ENCODE measurements at regions not wholly inside any gene's neighbourhood (a gene's known extent, or its start where the extent isn't known, plus 50 kb on each side); places are given as distances from the start of the nearest gene placed in this dataset.
"Not testable (repeated sequence)": the region's sequence is repeated elsewhere in the genome, so short reads cannot be mapped to it uniquely, and the experiment has no call there.

GRCh38 chr4:22601638-22602037 is 85.8 kb upstream of the ADGRA3 start:
- H2BK12ac ChIP-seq (ENCODE audit: low read length); H3K9me3 ChIP-seq (ENCODE audit: insufficient read depth, low read depth, low read length); H2BK120ac ChIP-seq (ENCODE audit: insufficient read depth, low read length, poor library complexity); H3K14ac ChIP-seq (ENCODE audit: low read length); H3K4ac ChIP-seq (ENCODE audit: low read depth, low read length); H3K23ac ChIP-seq (ENCODE audit: low read length); H3K27ac ChIP-seq (ENCODE audit: low read depth, low read length); DNase-seq; H4K8ac ChIP-seq (ENCODE audit: low read depth, low read length); H3K79me2 ChIP-seq (ENCODE audit: control insufficient read depth, insufficient read depth, low read length, poor library complexity); H3K4me3 ChIP-seq (ENCODE audit: low read depth, low read length); H2AFZ ChIP-seq (ENCODE audit: insufficient read depth, low read length, poor library complexity); H4K91ac ChIP-seq (ENCODE audit: low read depth, low read length); H4K12ac ChIP-seq (ENCODE audit: low read depth, low read length); H3K27me3 ChIP-seq (ENCODE audit: insufficient read depth, low read length); H3K4me2 ChIP-seq (ENCODE audit: low read length); H2BK5ac ChIP-seq (ENCODE audit: low read depth, low read length, poor library complexity); H2AK5ac ChIP-seq (ENCODE audit: low read length); H3K18ac ChIP-seq (ENCODE audit: low read length); H3K79me1 ChIP-seq (ENCODE audit: low read length); H3K9ac ChIP-seq (ENCODE audit: low read length); H3K36me3 ChIP-seq (ENCODE audit: control insufficient read depth in 1 of 2, insufficient read depth in 2 of 2, low read length in 2 of 2); H3K4me1 ChIP-seq (ENCODE audit: control insufficient read depth in 1 of 2, insufficient read depth in 2 of 2, low read length in 2 of 2): not testable (repeated sequence)
- no CpG with 5 or more reads among the region's 6 CpGs for WGBS (ENCODE audit: extremely low coverage, insufficient coverage, insufficient read length)

- H3K27ac ChIP-seq (ENCODE audit: low read depth, low read length): no peak overlapping the region
- no peaks in the 10 kb centered on the region for H3K27me3 ChIP-seq (ENCODE audit: insufficient read depth, low read length)
- H3K18ac ChIP-seq (ENCODE audit: low read length): no peak overlapping the region
- H3K4me1 ChIP-seq (ENCODE audit: control insufficient read depth in 1 of 2, insufficient read depth in 2 of 2, low read length in 2 of 2): no peaks in the 10 kb centered on the region
- H4K12ac ChIP-seq (ENCODE audit: low read depth, low read length): no peak overlapping the region
- H2AFZ ChIP-seq (ENCODE audit: insufficient read depth, low read length, poor library complexity): no peak overlapping the region
- H2BK5ac ChIP-seq (ENCODE audit: low read depth, low read length, poor library complexity): no peak overlapping the region
- H3K36me3 ChIP-seq (ENCODE audit: control insufficient read depth in 1 of 2, insufficient read depth in 2 of 2, low read length in 2 of 2): no peaks in the 10 kb centered on the region
- H2BK12ac ChIP-seq (ENCODE audit: low read length): no peak overlapping the region
- H3K79me1 ChIP-seq (ENCODE audit: low read length): no peaks in the 10 kb centered on the region
- H2BK120ac ChIP-seq (ENCODE audit: insufficient read depth, low read length, poor library complexity): no peak overlapping the region
- no peak overlapping the region for H3K14ac ChIP-seq (ENCODE audit: low read length)
- no peak overlapping the region for H4K91ac ChIP-seq (ENCODE audit: low read depth, low read length)
- H3K4me3 ChIP-seq (ENCODE audit: low read depth, low read length): no peak overlapping the region
- no peak overlapping the region for H3K9ac ChIP-seq (ENCODE audit: low read length)
- no peak overlapping the region for H3K4ac ChIP-seq (ENCODE audit: low read depth, low read length)
- H3K23ac ChIP-seq (ENCODE audit: low read length): no peak overlapping the region
- WGBS (ENCODE audit: extremely low coverage, insufficient coverage, insufficient read length): no CpG with 5 or more reads among the region's 3 CpGs
- no peak overlapping the region for H2AK5ac ChIP-seq (ENCODE audit: low read length)
- DNase-seq: peak in 1 of 2 donors; percentile 37
- H3K79me2 ChIP-seq (ENCODE audit: control insufficient read depth, insufficient read depth, low read length, poor library complexity): no peaks in the 10 kb centered on the region
- no peak overlapping the region for H3K4me2 ChIP-seq (ENCODE audit: low read length)
- H3K9me3 ChIP-seq (ENCODE audit: insufficient read depth, low read depth, low read length): no peaks in the 10 kb centered on the region
- no peak overlapping the region for H4K8ac ChIP-seq (ENCODE audit: low read depth, low read length)
Observed at GRCh38 chr4:22607382-22607781, 85.4 kb upstream of the GBA3 start.

- not testable (repeated sequence) for H3K27me3 ChIP-seq (ENCODE audit: insufficient read depth, low read length); H2BK120ac ChIP-seq (ENCODE audit: insufficient read depth, low read length, poor library complexity); H3K27ac ChIP-seq (ENCODE audit: low read depth, low read length); H3K23ac ChIP-seq (ENCODE audit: low read length); H3K14ac ChIP-seq (ENCODE audit: low read length); H3K18ac ChIP-seq (ENCODE audit: low read length); H4K12ac ChIP-seq (ENCODE audit: low read depth, low read length); H3K9ac ChIP-seq (ENCODE audit: low read length); H4K91ac ChIP-seq (ENCODE audit: low read depth, low read length); H2AFZ ChIP-seq (ENCODE audit: insufficient read depth, low read length, poor library complexity); H2BK12ac ChIP-seq (ENCODE audit: low read length); H3K79me2 ChIP-seq (ENCODE audit: control insufficient read depth, insufficient read depth, low read length, poor library complexity); H2AK5ac ChIP-seq (ENCODE audit: low read length); H3K4me3 ChIP-seq (ENCODE audit: low read depth, low read length); H3K4me2 ChIP-seq (ENCODE audit: low read length); H4K8ac ChIP-seq (ENCODE audit: low read depth, low read length); H3K9me3 ChIP-seq (ENCODE audit: insufficient read depth, low read depth, low read length); H3K36me3 ChIP-seq (ENCODE audit: control insufficient read depth in 1 of 2, insufficient read depth in 2 of 2, low read length in 2 of 2); H3K4me1 ChIP-seq (ENCODE audit: control insufficient read depth in 1 of 2, insufficient read depth in 2 of 2, low read length in 2 of 2); H2BK5ac ChIP-seq (ENCODE audit: low read depth, low read length, poor library complexity); H3K79me1 ChIP-seq (ENCODE audit: low read length); H3K4ac ChIP-seq (ENCODE audit: low read depth, low read length)
- no CpG with 5 or more reads among the region's 3 CpGs for WGBS (ENCODE audit: extremely low coverage, insufficient coverage, insufficient read length)
- peak in 1 of 2 donors; percentile 40 for DNase-seq
Observed at GRCh38 chr4:22609951-22610525, 82.7 kb upstream of the GBA3 start.

GRCh38 chr4:22614114-22614513 is 78.6 kb upstream of the GBA3 start:
- H4K12ac ChIP-seq (ENCODE audit: low read depth, low read length): no peak overlapping the region
- no peaks in the 10 kb centered on the region for H3K27me3 ChIP-seq (ENCODE audit: insufficient read depth, low read length)
- H3K4ac ChIP-seq (ENCODE audit: low read depth, low read length): no peak overlapping the region
- no CpG with 5 or more reads among the region's 2 CpGs for WGBS (ENCODE audit: extremely low coverage, insufficient coverage, insufficient read length)
- H4K91ac ChIP-seq (ENCODE audit: low read depth, low read length): no peak overlapping the region
- no peaks in the 10 kb centered on the region for H3K79me2 ChIP-seq (ENCODE audit: control insufficient read depth, insufficient read depth, low read length, poor library complexity)
- no peak overlapping the region for H3K9ac ChIP-seq (ENCODE audit: low read length)
- H2BK120ac ChIP-seq (ENCODE audit: insufficient read depth, low read length, poor library complexity): no peak overlapping the region
- no peak overlapping the region for H3K4me2 ChIP-seq (ENCODE audit: low read length)
- H3K14ac ChIP-seq (ENCODE audit: low read length): no peak overlapping the region
- H3K79me1 ChIP-seq (ENCODE audit: low read length): no peaks in the 10 kb centered on the region
- no peak overlapping the region for H3K4me3 ChIP-seq (ENCODE audit: low read depth, low read length)
- H2BK12ac ChIP-seq (ENCODE audit: low read length): no peak overlapping the region
- H2AK5ac ChIP-seq (ENCODE audit: low read length): no peak overlapping the region
- H2BK5ac ChIP-seq (ENCODE audit: low read depth, low read length, poor library complexity): no peak overlapping the region
- H3K27ac ChIP-seq (ENCODE audit: low read depth, low read length): no peak overlapping the region
- H3K4me1 ChIP-seq (ENCODE audit: control insufficient read depth in 1 of 2, insufficient read depth in 2 of 2, low read length in 2 of 2): no peaks in the 10 kb centered on the region
- H3K18ac ChIP-seq (ENCODE audit: low read length): no peak overlapping the region
- no peaks in the 10 kb centered on the region for H3K36me3 ChIP-seq (ENCODE audit: control insufficient read depth in 1 of 2, insufficient read depth in 2 of 2, low read length in 2 of 2)
- no peak for DNase-seq
- no peak overlapping the region for H2AFZ ChIP-seq (ENCODE audit: insufficient read depth, low read length, poor library complexity)
- no peak overlapping the region for H3K23ac ChIP-seq (ENCODE audit: low read length)
- no peaks in the 10 kb centered on the region for H3K9me3 ChIP-seq (ENCODE audit: insufficient read depth, low read depth, low read length)
- H4K8ac ChIP-seq (ENCODE audit: low read depth, low read length): no peak overlapping the region

Data from trophoblast cell (in vitro differentiated cells and primary cell).